G401 (cell line): ENCODE measurements at regions not wholly inside any gene's neighbourhood (a gene's known extent, or its start where the extent isn't known, plus 50 kb on each side); places are given as distances from the start of the nearest gene placed in this dataset.

Experiments
- DNase-seq: peaks from one replicate; pipeline ENCODE4 v3.0.0-alpha.2; 2015; ENCODE audit warnings: low spot score
- in situ Hi-C: cut with HindIII; loops from 2 replicates; pipeline ENCODE4 v1.10.0; 2016; ENCODE audit warnings: low sequenced_read_pairs, mixed read lengths

GRCh38 chr5:89004379-89004778 is 121.4 kb upstream of the MEF2C start:
- no peak for DNase-seq
- in situ Hi-C loops = no loop called here

GRCh38 chr5:89003563-89004036 is 120.6 kb upstream of the MEF2C start:
- no peak for DNase-seq
- in situ Hi-C loops = no loop called here

- no peak for DNase-seq
- in situ Hi-C loops = no loop called here
Measured at GRCh38 chr5:88999853-89000252, 116.9 kb upstream of the MEF2C start.

GRCh38 chr5:88997937-88998336 is 115.0 kb upstream of the MEF2C start:
- in situ Hi-C loops = no loop called here
- DNase-seq = no peak

- no peak for DNase-seq
- in situ Hi-C loops = no loop called here
Measured at GRCh38 chr5:88984040-88984439, 101.1 kb upstream of the MEF2C start.

GRCh38 chr5:88979726-88980125 is 96.7 kb upstream of the MEF2C start:
- in situ Hi-C loops = no loop called here
- no peak for DNase-seq

- in situ Hi-C loops = no loop called here
- DNase-seq = no peak
Measured at GRCh38 chr5:88979244-88979643, 96.3 kb upstream of the MEF2C start.

GRCh38 chr5:88976914-88977313 is 93.9 kb upstream of the MEF2C start:
- DNase-seq = no peak
- in situ Hi-C loops = no loop called here

- in situ Hi-C loops = no loop called here
- DNase-seq = no peak
Measured at GRCh38 chr5:88967633-88968585, 84.9 kb upstream of the MEF2C start.

GRCh38 chr5:88964831-88965230 is 81.8 kb upstream of the MEF2C start:
- in situ Hi-C loops = no loop called here
- no peak for DNase-seq

GRCh38 chr5:88957013-88957412 is 74.0 kb upstream of the MEF2C start:
- no peak for DNase-seq
- in situ Hi-C loops = no loop called here

- in situ Hi-C loops = no loop called here
- no peak for DNase-seq
Measured at GRCh38 chr5:88956416-88956815, 73.4 kb upstream of the MEF2C start.

GRCh38 chr5:88955403-88955802 is 72.4 kb upstream of the MEF2C start:
- in situ Hi-C loops = no loop called here
- DNase-seq = peak; percentile 8

- no peak for DNase-seq
- in situ Hi-C loops = no loop called here
Measured at GRCh38 chr5:88954511-88954910, 71.5 kb upstream of the MEF2C start.

- in situ Hi-C loops = no loop called here
Measured at GRCh38 chr5:88952996-88953643, 70.1 kb upstream of the MEF2C start.

GRCh38 chr5:88952344-88952743 is 69.4 kb upstream of the MEF2C start:
- no peak for DNase-seq
- in situ Hi-C loops = no loop called here

More at GRCh38 chr5:88952996-88953643, 70.1 kb upstream of the MEF2C start:
- no peak for DNase-seq

GRCh38 chr5:88951457-88951856 is 68.5 kb upstream of the MEF2C start:
- in situ Hi-C loops = no loop called here
- no peak for DNase-seq

GRCh38 chr5:88948746-88949600 is 66.0 kb upstream of the MEF2C start:
- no peak for DNase-seq
- in situ Hi-C loops = no loop called here

GRCh38 chr5:88944751-88945531 is 62.0 kb upstream of the MEF2C start:
- in situ Hi-C loops = no loop called here
- no peak for DNase-seq
